DMS 273 (cell line): ENCODE measurements at regions not wholly inside any gene's neighbourhood (a gene's known extent, or its start where the extent isn't known, plus 50 kb on each side); places are given as distances from the start of the nearest gene placed in this dataset.
A peak's percentile ranks its signal among the peaks of the same experiment; 100 is the strongest.
"Not testable (repeated sequence)": the region's sequence is repeated elsewhere in the genome, so short reads cannot be mapped to it uniquely, and the experiment has no call there.

Experiments
- DNase-seq: peaks from one replicate; lab custom pipeline; 2025; ENCODE audit not compliant: unreplicated experiment; lab: John Stamatoyannopoulos, UW

- peak; percentile 99 for DNase-seq
Observed at GRCh38 chr17:53353919-53354351, 468.8 kb upstream of the KIF2B start.

- no peak for DNase-seq
Observed at GRCh38 chr17:53344778-53345177, 477.9 kb upstream of the KIF2B start.

DNA sequence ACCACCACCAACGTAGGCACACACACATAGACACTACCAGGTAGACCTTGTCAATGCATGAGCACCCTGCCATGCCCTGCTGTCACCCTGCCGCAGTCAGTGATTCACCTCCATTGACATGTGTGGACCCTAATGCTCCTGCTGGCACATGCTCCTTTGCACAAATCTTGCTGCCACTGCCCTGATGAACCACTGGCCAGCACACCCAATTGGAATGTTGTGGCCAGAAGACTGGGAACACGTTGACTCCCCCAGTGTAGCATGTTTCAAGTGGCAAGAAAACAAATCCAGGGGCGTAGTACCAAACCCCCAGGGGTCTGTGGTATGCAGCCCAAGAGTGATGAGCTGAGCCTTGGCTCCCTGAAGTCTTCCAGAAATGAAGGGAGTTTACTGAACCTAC is 486.4 kb upstream of the KIF2B start:
- no peak for DNase-seq

DNA sequence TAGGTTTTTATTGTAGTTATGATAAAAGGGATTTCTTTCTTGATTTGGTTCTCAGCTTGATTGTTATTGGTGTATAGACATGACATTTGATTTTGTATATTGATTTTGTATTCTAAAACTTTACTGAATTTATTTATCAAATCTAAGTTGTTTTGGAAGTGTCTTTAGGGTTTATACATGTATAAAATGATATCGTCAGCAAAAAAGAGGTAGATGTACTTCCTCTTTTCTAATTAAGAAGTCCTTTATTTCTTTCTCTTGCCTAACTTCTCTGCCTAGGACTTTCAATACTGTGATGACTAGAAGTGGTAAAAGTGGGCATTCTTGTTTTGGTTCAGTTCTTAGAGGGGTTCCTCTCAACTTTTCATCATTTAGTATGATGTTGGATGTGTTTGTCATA is 487.3 kb upstream of the KIF2B start:
- DNase-seq: no peak

DNA sequence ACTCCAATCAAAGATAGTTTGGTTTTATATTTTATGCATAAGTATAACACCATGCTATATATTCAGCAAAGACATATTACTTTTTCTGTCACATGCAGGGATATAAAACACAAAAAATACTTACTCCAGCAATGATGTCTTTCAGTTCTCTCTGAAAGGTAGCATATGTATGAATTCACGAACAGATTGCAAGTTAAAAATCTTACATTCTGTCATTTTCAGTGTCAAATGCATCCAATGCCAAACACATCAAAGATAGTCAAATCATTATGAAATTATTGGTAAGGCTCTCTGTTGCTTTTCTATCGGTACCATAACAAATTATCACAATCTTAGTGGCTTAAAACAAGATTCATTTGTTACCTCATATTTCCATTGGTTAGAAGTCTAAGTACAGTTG is 492.0 kb upstream of the KIF2B start:
- no peak for DNase-seq

- peak; percentile 30 for DNase-seq
Observed at GRCh38 chr17:53321651-53322050, 501.1 kb upstream of the KIF2B start.

DNA sequence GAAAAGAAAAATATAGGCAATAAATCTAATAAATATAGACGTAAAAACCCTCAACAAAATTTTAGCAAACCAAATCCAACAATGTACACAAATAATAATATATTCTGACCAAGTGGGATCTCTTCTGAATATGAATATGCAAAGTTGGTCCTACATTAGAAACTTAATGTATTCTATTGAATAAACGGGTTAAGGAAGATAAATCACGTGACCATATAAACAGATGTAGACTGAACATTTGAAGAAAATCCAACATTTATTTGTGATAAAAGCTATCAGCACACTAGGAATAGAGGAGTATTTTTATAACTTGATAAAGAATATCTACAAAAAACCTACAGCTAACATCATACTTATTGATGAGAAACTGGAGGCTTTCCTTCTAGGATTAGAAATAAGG is 502.8 kb upstream of the KIF2B start:
- no peak for DNase-seq

- DNase-seq: no peak
Observed at GRCh38 chr17:53316988-53317387, 505.7 kb upstream of the KIF2B start.

DNA sequence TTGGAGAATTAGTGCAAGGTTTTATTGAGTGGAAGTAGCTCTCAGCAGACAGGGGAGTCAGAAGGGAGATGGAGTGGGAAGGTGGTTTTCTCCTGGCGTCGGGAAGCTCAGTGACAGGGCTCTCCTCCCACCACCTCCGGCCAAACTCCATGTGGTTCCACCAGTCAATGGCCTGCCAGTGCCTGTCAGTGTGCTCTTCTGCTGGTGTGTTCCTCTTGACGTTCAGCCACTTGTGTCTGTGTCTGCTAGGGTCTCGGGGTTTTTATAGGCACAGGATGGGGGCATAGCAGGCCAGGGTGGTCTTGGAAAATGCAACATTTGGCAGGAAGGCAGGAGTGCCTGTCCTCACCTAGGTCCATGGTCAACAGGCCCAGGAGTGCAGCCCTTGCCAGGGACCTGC is 506.7 kb upstream of the KIF2B start:
- no peak for DNase-seq

DNA sequence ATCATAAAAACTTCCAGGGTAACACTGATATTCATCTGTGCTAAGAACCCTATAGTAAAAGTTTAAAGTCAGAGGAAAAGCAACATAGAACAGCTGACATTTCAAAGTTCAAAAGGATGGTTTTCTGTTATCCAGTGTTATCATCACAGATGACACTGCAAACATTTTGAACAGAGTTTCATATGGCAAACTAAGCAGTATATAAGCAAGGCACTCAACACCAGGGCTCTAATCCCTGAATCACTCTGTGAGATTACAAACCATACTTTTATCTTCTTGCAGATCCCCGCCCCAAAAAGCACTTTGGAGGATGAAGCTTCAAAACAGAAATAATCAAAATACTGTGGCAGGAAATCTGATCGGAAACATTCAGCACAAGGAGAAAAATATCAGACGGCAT is 508.2 kb upstream of the KIF2B start:
- DNase-seq: no peak

GRCh38 chr17:53313746-53314145 is 509.0 kb upstream of the KIF2B start:
- no peak for DNase-seq

GRCh38 chr17:53278466-53278865 is 544.3 kb upstream of the KIF2B start:
- no peak for DNase-seq

GRCh38 chr17:53273126-53273525 is 549.6 kb upstream of the KIF2B start:
- no peak for DNase-seq

GRCh38 chr17:53270936-53271335 is 551.8 kb upstream of the KIF2B start:
- no peak for DNase-seq

DNA sequence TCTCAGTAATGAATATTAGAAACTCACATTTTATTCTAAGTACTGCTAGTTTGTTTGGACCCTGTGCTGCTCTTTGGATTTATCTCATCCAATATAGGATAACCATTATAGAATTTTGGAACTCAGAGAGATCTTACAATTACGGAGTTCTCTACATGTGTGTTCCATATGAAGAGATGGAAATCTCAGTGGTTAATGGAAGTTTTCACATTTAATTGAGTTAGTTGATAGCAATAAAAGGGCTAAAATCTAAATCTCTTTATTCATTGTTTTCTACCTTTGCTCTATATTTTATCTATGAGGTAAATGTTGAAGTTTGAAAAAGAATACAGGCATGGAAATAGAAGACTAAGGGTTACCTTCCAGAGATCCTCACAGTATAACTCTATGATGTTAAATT is 558.0 kb upstream of the KIF2B start:
- no peak for DNase-seq

DNA sequence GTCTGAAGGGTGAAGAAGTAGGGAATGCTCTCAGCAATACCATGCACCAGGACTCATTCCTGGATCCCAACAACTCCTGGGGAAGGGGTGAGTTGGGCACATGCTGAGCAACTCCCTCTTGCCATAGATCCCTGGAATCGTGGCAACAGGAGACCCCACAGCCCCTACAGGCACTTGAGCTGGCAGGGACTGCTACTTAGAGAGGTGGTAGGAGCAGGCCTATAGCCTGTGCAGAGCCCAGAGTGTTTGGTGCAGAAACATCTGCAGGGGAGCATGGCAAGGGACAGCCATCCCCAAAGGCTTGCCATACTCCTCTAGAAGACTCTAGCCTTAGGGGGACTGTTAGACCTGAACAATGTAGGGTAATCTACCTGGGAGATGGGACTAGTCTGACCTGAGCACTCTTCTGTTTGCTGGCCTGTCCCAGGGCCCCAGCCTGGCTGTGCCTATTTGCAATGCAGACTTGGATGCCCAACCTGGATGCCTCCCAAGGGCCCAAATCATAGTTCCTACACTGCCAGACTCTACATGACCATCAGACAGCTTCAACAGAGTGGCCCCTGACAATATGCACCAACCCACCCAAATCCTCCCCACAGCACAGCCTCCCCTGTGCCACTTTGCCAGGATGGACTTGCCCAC is 568.6 kb upstream of the KIF2B start:
- no peak for DNase-seq

DNA sequence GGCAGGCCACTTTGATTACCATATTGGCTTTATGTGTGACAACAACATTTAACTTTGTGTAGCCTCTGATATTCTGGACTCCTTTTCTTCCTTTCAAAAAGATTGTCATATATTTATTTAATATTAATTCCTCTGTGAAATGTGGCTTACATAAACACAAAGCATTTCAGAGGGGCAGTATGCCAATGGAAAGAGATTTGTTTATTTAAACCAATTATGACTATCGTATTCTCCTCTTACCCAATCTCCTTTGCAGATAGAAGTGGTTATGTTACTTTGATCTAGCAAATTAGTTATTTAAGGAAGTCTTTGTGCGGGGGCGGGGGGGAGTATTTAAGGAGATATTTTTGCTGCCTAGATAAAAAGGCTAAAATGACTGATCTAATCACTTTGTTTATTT is 573.7 kb upstream of the KIF2B start:
- no peak for DNase-seq

- DNase-seq: no peak
Observed at GRCh38 chr17:53234138-53234537, 588.6 kb upstream of the KIF2B start.

DNA sequence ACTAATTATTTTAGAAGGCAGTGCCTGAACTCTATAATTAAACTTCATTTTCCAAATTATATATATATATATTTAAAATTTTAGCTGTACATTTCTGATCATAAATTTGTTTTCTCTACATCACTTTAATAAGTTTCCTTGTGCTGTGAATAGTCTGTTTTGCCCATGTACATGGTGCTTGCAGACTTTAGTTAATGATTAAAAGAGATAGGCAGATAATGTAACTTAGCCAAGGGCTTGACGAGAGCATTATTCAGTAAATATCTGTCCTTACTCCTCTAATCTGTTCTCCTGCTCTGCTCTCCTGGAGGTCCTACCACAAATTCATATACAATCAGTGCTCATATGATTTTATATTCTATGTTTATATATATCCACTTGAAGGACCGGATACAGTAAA is 595.2 kb upstream of the KIF2B start:
- no peak for DNase-seq

DNA sequence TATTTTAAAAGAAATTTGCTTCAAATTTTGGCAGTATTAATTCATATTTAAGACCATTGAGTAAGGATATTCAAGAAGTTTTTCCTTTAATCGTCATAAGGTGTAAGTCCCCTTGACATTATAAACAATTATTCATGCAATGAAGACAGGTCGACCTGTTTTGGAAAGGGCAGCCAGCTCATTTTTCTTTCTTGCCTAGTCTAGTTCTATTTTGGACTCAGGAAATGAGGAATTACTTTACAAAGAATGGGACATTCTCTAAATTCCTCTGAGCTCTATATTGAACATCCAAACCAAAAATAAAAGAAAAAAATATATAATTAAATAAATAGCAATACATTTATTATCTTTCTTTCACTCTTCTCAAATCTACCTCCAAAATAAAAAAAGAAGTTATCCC is 595.6 kb upstream of the KIF2B start:
- DNase-seq: no peak

DNA sequence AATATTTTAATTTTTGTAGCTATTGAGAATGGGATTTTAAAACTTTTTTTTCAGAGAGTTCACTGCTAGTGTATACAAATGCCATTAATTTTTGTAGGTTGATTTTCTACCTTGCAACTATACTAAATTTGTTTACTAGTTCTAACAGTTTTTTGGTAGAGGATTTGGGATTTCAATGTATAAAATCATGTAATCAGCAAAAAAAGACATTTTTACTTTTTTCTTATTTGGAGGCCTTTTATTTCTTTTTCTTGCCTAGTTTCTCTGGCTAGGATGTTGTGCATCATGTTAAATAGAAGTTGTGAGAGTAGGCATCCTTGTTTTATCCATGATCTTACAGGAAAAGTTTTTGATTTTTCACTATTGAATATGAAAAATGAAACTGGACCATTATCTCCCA is 602.9 kb upstream of the KIF2B start:
- no peak for DNase-seq

GRCh38 chr17:53218723-53219122 is 604.0 kb upstream of the KIF2B start:
- DNase-seq: no peak

DNA sequence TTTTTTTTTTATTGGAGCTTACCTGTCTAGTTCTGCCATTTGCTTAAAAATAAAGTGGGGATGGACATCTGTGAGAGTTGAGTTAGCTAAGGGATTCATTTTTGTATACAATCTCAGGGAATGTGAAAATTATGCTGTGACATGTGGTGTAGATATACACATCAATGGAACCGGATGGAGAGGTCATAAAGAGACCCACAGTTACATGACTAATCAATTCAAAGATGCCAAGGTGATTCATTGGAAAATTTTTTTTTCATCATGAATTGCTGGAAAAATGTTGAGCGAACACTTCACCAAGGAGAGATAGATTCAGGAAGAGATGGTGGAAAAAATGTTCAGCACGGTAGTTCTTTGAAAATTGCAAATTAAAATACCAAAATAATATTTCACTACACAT is 605.4 kb upstream of the KIF2B start:
- DNase-seq: no peak

DNA sequence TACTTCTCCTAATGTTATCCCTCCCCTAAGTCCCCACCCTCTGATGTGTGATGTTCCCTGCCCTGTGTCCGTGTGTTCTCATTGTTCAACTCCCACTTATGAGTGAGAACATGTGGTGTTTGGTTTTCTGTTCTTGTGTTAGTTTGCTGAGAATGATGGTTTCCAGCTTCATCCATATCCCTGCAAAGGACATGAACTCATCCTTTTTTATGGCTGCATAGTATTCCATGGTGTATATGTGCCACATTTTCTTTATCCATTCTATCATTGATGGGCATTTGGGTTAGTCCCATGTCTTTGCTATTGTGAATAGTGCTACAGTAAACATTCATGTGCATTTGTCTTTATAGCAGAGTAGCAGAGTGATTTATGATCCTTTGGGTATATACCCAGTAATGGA is 613.8 kb upstream of the KIF2B start:
- DNase-seq: not testable (repeated sequence)
